RWPE2 (cell line): ENCODE measurements at regions not wholly inside any gene's neighbourhood (a gene's known extent, or its start where the extent isn't known, plus 50 kb on each side); places are given as distances from the start of the nearest gene placed in this dataset.

Source experiments
- ATAC-seq: fragments of 200-7000 bp; cut with Tn5 transposase; 3 replicates; pipeline ENCODE4 v1.9.1; 2021; ENCODE audit warnings: low read depth
- DNase-seq: peaks from one replicate; pipeline ENCODE4 v3.0.0-alpha.2; 2020; ENCODE audit warnings: low spot score
- H3K27ac ChIP-seq: fragments of 450-650 bp; 2 replicates; pipeline ENCODE4 v1.5.1; 2017; ENCODE audit warnings: mild to moderate bottlenecking; ENCODE audit not compliant: poor library complexity, severe bottlenecking
- H3K27me3 ChIP-seq: fragments of 250-450 bp; sonication (Bioruptor Pico); 2 replicates; pipeline ENCODE4 v1.5.1; 2021; ENCODE audit warnings: mild to moderate bottlenecking, moderate library complexity; ENCODE audit not compliant: insufficient read depth, poor library complexity, severe bottlenecking
- H3K36me3 ChIP-seq: fragments of 250-450 bp; sonication (Bioruptor Pico); 2 replicates; pipeline ENCODE4 v1.5.1; 2020; ENCODE audit warnings: low read depth, mild to moderate bottlenecking, moderate library complexity
- H3K4me1 ChIP-seq: fragments of 250-450 bp; sonication (Bioruptor Pico); 2 replicates; pipeline ENCODE4 v1.5.1; 2021; ENCODE audit warnings: mild to moderate bottlenecking, moderate library complexity; ENCODE audit not compliant: insufficient read depth, poor library complexity, severe bottlenecking
- H3K4me3 ChIP-seq: fragments of 250-450 bp; sonication (Bioruptor Pico); 2 replicates; pipeline ENCODE4 v1.5.1; 2021; ENCODE audit warnings: mild to moderate bottlenecking, moderate library complexity; ENCODE audit not compliant: severe bottlenecking
- H3K9me3 ChIP-seq: fragments of 250-450 bp; sonication (Bioruptor Pico); 2 replicates; pipeline ENCODE4 v1.5.1; 2021; ENCODE audit warnings: mild to moderate bottlenecking, moderate library complexity; ENCODE audit not compliant: severe bottlenecking
- TF ChIP-seq, protein P1 (sequence below): fragments of 450-650 bp; IDR thresholded peaks from one replicate; pipeline ENCODE4 v1.5.1; 2017; ENCODE audit warnings: mild to moderate bottlenecking, moderate library complexity; ENCODE audit not compliant: poor library complexity, severe bottlenecking

GRCh38 chr22:26848244-26848920 is 191.0 kb downstream of the MIAT start:
- no peaks in the 10 kb centered on the region for H3K27me3 ChIP-seq
- DNase-seq = no peak
- TF ChIP-seq, protein P1, sequence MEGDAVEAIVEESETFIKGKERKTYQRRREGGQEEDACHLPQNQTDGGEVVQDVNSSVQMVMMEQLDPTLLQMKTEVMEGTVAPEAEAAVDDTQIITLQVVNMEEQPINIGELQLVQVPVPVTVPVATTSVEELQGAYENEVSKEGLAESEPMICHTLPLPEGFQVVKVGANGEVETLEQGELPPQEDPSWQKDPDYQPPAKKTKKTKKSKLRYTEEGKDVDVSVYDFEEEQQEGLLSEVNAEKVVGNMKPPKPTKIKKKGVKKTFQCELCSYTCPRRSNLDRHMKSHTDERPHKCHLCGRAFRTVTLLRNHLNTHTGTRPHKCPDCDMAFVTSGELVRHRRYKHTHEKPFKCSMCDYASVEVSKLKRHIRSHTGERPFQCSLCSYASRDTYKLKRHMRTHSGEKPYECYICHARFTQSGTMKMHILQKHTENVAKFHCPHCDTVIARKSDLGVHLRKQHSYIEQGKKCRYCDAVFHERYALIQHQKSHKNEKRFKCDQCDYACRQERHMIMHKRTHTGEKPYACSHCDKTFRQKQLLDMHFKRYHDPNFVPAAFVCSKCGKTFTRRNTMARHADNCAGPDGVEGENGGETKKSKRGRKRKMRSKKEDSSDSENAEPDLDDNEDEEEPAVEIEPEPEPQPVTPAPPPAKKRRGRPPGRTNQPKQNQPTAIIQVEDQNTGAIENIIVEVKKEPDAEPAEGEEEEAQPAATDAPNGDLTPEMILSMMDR = no peak

DNA sequence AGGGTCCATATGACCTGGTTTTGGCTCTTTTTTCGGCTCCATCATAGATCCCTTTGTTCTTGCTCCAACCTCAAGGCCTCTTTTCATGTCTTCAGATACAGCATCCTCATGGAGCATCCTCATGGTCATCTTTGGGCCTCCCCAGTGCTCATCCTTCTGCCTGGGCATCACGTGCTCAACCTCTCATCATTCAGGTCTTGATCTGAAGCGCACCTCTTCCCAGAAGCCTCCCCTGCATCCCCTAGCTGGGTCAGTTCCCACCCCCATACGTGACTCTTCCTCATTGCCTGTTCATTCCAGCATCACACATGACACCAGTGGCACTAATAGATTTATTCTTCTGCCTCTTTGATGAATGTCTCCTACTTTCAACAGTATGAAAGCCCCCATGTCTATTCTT is 192.2 kb downstream of the MIAT start:
- no peak for ATAC-seq
- Histone ChIP-seq H3K4me3 (no peak overlapping the region), H3K27me3 (no peaks in the 10 kb centered on the region), H3K27ac (no peak overlapping the region), H3K4me1 (no peaks in the 10 kb centered on the region), H3K9me3 (no peaks in the 10 kb centered on the region), H3K36me3 (no peaks in the 10 kb centered on the region)
- no peak for DNase-seq
- TF ChIP-seq, protein P1 = no peak

More at GRCh38 chr22:26848244-26848920, 191.0 kb downstream of the MIAT start:
- H3K4me3 ChIP-seq = no peak overlapping the region
- H3K36me3 ChIP-seq = no peaks in the 10 kb centered on the region
- no peak for ATAC-seq
- no peaks in the 10 kb centered on the region for H3K4me1 ChIP-seq
- H3K27ac ChIP-seq = no peak overlapping the region
- no peaks in the 10 kb centered on the region for H3K9me3 ChIP-seq

DNA sequence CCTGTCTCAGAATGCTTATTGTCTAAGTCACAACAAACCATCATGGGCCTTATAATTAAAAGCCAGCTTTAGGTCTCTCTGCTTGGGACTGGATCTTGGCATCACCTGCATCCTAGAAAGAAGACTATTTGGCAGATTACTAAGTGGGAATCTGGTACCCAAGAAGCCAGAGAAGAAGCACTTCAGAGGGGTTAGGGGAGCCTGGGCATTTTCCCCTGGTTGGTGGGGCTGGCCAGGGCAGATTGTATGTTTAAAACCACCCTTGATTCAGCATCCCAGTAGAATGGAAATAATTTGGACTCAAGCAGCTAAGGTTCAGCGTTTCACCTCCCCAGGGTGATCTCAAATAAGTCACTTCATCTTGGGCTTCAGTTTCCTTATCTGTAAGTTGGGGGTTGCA is 193.7 kb downstream of the MIAT start:
- ATAC-seq (no peak), DNase-seq (no peak)
- H3K4me3 ChIP-seq = no peak overlapping the region
- H3K27ac ChIP-seq = no peak overlapping the region
- H3K36me3 ChIP-seq = no peaks in the 10 kb centered on the region
- no peaks in the 10 kb centered on the region for H3K27me3 ChIP-seq
- TF ChIP-seq, protein P1 = no peak
- no peaks in the 10 kb centered on the region for H3K4me1 ChIP-seq
- H3K9me3 ChIP-seq = no peaks in the 10 kb centered on the region

- Histone ChIP-seq H3K9me3 (no peaks in the 10 kb centered on the region), H3K4me1 (no peaks in the 10 kb centered on the region), H3K27me3 (no peaks in the 10 kb centered on the region), H3K27ac (no peak overlapping the region), H3K36me3 (no peaks in the 10 kb centered on the region), H3K4me3 (no peak overlapping the region)
- DNase-seq = no peak
- TF ChIP-seq, protein P1 = no peak
- no peak for ATAC-seq
These were observed 194.8 kb downstream of the MIAT start for GRCh38 chr22:26852176-26852575.

- TF ChIP-seq, protein P1 = no peak
- Histone ChIP-seq H3K36me3 (no peaks in the 10 kb centered on the region), H3K4me3 (no peak overlapping the region), H3K27me3 (no peaks in the 10 kb centered on the region), H3K9me3 (no peaks in the 10 kb centered on the region), H3K4me1 (no peaks in the 10 kb centered on the region), H3K27ac (no peak overlapping the region)
- ATAC-seq = no peak
- DNase-seq = no peak
These were observed 195.7 kb downstream of the MIAT start for GRCh38 chr22:26853071-26853470.
